Stimulated activated CD8-positive, alpha-beta memory T cell treated with anti-CD3 and anti-CD28 coated beads, Interleukin-12 subunit alpha, Interleukin-12 subunit beta, amount 100 ng/mL, for 4 hours (primary cell): ENCODE measurements at regions not wholly inside any gene's neighbourhood (a gene's known extent, or its start where the extent isn't known, plus 50 kb on each side); places are given as distances from the start of the nearest gene placed in this dataset.
"Not testable (repeated sequence)": the region's sequence is repeated elsewhere in the genome, so short reads cannot be mapped to it uniquely, and the experiment has no call there.

Source experiments
- DNase-seq: peaks from one replicate; pipeline ENCODE4 v3.0.0-alpha.2; 2020; ENCODE audit warnings: low read depth

DNA sequence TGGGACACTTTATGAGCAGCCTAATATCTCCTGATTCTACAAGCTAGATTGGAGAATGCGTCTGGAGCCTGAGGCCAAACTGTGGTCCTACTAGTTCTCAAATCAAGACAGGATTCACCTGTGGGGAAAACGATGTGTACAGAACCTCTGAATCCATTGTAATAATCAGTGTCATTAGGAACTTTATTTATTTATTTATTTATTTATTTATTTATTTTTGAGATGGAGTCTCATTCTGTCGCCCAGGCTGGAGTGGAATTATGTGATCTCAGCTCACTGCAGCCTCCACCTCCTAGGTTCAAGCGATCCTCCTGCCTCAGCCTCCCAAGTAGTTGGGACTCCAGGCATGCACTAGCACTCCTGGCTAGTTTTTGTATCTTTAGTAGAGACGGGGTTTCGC lies 52.6 kb upstream of the KIF26B start:
- not testable (repeated sequence) for DNase-seq

DNA sequence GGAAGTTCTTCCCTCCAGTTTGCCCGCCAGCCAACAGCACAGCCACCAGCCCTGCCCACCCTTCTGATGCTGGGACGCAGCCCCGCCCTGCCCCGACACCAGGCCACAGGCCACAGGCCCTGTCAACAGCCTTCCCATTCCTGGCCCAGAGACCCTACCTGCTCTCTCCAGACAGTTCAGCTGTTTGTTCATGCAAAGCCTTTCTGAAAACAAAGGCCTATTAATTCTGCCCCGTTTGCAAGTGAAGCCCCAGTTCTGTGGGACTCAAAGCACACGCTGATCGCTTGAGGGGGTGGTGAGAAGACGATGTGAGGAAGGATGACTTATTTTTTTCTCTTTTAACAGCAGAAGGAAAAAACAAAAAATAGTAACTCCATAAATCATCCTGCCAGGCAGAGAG lies 55.4 kb upstream of the KIF26B start:
- no peak for DNase-seq

DNA sequence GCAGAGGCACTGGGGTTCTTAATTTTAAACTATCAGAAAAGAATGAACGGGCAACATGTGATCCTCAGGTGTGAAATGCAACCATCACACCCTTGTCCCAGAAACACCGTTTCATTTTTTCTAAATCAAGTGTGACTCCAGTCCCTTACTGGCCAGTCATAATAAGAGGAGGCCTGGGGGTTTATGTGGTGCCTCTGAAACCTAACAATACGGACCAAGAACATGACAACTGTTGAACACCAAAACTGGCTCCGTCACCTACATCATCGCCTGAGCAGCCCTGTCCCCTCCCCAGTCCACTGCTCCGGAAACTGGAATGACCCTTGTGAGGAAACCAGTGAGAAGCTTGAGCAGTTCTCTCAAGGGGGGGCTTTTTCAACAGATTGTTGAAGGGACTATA lies 55.9 kb upstream of the KIF26B start:
- DNase-seq, result no peak

DNA sequence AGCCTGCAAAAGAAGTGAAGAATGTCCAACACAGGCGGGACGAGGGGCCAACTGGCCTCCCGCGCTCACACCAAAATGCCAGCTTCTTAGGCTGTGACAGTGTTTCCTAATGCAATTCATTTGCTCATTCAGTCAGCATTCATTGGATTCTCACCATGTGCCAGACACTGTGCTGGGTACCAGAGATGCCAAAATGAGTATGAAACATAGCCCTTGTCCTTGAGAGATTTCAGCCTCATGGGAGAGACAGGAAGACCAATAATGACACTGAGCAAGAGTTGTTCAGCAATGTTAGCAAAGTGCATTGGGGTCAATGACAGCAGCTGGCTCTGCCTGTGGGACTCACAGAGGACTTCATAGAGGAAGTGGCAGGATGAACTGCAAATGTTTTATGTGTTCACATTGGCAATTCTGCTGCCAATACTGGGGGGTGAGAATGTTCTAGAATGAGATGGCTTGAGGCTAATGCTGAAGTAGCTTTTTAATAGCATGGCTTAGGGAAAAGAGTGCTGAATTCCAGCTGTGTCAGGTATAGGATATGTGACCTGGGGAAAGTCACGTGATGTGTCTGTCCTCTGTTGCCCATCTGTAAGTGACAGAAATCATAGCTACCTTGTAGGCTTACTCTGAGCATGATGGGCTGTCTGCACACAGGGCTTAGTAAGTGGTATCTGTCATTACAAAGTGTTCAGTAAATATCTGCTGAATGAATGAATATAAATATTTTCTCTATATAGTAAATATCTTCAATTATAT lies 58.3 kb upstream of the KIF26B start:
- no peak for DNase-seq

DNA sequence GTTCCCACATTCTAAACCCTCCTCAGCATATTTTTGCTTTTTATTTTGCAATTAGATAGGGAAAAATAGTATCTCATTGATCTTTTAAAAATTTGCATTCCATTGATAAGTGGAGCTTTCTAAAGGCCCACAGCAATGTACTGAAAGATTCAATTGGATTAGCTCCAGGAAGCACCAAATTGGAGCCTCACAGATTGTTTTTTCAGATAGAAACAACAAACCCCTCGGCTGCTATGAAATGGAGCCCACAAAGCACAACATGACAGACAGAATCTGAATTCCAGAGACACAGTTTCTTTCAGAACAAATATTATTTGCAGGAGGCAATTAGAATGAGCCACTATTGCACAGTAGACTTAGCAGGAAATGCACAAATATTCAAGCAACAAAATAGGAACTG lies 58.9 kb upstream of the KIF26B start:
- no peak for DNase-seq

DNA sequence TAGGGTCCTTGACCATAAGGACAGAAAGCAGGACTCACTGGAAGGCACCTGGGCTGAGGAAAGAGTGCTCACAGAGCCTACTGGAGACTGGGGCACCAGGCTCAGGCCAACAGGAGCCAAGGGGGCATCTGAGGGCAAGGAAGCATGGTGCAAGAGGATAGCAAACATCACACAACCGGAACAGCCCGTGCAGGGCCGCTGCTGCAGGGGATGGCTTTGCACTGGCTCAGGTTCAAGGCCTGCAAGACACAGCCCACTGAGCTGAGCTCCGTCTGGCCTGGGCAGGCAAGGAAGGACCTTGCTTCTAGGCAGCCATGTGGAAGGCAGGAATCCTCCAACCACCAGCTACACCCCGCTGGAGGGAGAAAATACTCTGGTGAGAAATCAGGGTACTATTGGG lies 59.8 kb upstream of the KIF26B start:
- no peak for DNase-seq

DNA sequence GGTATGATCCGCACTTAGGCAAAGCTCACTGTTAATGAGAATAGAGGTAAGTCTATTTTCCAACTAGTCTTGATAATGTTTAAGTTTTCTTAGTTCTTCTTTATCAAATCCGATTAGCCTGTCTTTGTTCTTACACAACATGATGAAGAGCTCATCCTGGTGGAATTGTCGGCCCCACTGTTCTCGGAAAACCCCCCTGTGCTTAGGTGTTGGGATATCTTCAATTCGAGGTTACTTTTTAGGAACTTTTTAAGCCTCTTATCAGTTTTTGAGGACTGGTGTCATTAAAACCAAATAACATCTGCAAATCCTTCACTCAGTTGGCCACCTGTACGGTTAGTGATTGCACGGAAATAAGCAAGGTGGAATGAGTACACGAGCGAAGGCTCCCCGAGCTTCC lies 60.7 kb upstream of the KIF26B start:
- no peak for DNase-seq

DNA sequence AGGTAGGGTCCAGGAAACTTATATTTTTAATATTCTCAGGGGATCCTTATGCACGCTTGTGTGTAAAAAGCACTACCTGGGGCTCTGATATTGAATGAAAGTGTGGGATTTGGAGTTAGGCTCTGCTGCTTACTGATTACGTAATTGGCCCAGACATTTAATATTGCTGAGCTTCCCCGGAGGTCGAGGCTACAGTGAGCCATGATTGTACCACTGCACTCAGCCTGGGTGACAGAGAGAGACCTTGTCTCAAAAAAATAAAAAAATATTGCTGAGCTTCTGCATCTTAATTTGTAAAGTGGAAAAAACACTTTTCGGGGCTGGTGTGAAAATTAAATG lies 62.2 kb upstream of the KIF26B start:
- DNase-seq, result no peak

DNA sequence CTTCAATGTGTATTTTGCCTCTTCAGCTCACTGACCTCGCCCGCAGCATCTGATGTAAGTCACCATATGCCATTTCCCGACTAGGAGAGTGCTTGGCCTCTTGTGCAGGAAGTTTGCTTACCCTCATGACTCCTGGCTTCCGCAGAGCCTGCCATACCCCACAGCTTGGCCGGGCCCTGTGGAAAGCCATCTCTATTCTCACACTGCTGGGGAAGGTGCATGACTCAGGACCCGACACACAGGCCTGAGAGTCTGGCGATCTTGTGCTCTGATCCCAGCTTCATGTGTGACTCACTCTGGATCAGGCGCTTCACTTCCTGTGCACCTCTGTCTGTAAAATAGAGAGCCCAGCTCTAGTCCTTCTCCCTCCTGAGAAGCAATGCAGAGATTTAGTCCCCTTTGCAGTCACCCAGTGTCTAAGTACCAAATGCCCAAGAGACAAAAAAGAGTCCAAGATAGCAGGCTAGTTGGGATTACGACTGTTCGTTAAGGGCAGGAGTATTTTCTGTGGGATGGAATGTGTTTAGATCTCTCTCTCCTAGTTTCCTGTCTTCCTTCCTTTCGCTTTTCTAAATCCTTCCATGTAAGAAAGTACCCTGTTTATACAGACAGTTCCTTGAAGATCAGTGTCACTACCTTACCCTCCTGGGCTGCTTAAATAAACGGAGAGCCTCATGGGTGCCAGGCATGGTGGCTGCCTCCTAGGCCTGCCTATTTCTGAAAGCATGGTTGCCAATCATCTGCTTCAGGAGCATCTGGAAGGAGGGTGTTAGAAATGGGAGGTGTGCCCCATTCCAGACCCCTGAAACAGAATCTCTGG lies 62.8 kb upstream of the KIF26B start:
- DNase-seq, result no peak

DNA sequence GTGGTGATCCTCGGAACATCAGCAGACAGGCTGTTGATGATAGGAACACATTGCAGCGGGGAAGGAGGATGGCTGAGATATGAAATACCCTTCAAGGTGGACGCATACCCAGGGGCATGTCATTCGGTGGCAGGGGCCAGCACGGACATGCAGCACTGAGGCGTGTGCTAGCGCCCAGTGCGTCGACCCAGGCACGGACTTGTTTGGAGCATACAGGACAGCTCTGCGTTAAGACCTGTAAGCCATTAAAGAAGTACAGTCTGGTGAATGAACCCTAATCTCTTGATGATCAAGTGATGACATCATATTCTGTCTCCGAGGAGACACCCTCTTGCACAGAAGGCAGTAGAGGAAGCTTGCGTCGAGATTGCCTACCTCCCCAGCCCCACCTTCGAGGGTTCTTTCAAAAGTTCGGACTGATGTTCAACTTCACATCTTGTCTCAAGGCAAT lies 63.6 kb upstream of the KIF26B start:
- DNase-seq, result no peak

DNA sequence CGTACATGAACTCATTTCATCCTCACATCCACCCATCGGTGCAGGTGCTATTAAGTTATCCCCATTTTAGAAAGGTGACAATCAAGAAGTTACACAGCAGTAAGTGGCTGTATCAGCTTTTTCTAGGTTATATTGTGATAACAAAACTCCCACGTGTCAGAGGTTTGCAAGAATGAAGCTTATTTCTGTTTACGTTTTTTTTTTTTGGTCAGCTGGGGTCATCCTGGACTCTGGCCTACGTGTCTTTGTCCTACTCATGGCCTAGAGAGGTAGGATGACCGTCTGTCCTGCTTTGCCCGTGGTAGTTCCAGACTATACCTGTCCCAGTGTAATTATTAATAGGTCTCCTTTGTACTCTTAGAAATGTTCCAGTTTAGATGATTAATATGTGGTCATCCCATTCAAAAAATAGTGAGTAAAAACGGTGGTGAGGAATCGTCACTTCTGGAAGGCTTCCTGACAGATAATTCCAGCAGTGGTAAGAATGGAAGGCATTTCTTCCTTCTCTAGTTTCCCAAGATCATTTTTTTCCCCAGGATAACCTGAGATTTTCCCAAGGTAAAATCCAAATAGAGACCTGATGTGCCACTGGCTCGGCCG lies 64.2 kb upstream of the KIF26B start:
- DNase-seq, result no peak

DNA sequence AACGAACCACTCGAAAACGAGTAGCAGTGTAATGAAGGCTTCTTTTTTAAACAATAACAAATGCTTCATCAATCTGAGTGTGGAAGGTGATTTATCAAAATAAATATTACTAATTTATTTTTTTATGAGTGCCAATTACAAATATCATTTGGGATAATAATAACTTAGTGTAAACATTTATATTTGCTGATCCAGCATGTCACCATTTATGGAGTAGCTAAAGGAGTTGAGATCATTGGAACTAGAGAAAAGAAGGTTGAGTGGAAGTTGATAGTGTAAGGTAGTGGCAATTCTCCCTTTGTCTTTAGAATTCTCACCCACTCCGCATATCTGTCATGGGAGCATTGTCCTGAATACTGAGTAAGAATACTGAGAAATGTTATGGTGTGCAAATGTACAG lies 67.1 kb upstream of the KIF26B start:
- DNase-seq, result no peak

DNA sequence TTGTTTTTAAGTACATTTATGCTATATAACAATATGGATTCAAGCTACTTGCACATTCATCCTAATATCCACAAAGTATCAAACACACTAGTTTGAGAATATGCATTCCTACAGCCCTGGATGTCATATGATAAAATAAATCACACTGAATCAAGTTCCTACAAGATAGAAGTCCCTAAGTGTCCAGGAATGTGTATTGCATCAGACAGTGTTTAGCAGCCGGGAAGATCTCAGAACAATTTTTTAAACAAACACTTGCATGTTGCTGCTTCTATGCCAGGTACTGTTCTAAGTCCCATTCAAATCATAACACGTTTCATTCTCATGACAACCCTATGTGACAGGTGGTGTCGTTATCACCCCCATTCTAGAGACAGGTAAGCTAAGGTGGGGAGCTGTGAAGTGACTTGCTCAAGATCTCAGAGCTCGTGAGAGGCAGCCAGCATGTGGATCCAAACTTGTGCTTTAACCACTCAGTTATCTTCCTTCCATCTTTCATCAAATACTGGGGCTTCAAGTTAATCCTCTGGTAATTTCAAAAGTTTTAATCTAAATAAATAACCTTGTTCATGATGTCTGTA lies 68.3 kb upstream of the KIF26B start:
- DNase-seq, result no peak

DNA sequence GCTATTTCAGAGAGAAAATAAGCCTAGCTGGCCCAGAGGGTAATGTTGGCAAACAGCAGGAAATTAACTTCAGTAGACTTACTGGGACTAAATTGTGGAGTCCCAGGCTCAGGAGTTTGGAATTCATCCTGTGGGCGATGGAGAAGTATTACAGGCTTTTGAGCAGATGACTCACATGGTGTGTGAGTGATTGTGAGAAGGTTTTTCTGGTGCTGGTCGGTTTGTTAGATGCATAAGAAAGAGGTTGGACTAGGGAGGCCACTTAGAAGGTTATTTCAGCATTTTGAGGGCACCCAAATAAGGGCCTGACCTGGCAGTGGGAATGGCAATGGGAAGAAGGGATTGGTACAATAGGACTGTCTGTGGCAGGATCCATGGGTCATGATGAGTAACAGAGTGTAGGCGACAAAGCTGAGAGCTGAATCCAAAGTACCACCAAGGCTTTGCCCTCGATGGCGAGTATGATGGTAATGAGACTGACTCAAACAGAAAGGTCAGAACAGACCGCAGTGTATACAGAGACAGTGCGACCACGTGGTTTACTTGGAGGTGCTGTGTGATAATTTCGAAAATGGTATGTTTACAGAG lies 69.2 kb upstream of the KIF26B start:
- DNase-seq, result no peak

DNA sequence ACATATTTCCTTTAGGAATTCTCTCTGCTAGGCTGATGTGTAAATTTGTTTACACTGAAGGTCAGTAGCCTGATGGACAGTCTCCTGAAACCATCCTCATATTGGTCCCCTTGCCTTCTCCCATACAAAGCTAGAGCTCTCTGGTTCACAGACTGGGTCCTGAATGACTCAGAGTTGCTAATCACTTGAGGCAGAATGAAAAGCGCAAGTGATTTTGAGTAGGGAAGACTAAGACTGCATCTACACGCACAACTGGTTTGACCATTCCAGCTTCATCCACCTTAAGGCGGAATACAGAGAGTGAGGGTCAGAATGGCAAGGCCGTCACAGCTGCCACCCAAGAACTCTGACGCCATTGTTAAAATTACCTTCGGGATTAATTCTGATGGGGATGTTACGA lies 70.2 kb upstream of the KIF26B start:
- no peak for DNase-seq

DNA sequence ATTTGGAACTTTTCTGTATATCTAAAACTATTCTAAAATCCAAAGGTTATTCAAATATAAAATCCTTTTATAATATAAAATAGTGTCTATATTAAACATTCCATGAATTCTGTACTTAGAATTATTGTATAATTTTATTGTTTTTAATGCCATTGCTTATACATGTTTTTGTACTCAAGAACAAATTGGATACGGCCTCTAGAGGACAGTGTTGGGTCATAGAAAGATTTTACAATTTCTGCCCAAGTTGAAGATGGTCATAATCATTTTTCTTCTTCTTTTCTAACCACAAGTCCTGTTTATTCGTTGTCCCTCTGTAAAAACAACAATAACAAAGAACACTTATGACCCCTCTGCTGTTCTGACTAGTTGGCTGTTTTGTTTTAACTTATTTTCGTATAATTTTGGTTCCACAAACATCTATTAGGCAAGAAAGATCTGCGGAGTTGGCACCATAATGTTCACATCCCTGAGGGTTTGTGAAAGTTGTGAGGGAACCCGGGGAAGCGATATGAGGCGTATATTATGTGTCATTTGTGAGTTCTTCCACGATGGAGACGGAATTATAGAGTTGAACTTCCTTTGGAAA lies 75.7 kb upstream of the KIF26B start:
- no peak for DNase-seq

DNA sequence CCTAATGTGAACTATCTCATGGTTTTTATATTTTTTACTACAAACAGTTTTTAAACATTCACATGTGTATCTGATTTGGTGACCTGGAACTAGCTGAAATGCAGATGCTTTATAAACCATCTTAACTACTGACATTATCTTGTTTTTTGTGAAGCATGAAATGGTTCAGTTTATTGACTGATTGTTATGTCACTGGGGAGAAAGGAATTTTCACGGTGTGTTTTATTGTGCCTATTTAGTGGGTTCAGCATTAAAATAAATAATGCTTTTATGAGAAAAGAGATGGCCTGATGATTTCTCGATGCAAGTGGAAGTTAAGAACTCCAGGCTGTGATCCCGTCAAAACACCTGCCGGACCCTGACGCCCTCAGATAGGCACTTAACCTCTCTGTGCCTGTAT lies 79.9 kb upstream of the KIF26B start:
- DNase-seq, result no peak

DNA sequence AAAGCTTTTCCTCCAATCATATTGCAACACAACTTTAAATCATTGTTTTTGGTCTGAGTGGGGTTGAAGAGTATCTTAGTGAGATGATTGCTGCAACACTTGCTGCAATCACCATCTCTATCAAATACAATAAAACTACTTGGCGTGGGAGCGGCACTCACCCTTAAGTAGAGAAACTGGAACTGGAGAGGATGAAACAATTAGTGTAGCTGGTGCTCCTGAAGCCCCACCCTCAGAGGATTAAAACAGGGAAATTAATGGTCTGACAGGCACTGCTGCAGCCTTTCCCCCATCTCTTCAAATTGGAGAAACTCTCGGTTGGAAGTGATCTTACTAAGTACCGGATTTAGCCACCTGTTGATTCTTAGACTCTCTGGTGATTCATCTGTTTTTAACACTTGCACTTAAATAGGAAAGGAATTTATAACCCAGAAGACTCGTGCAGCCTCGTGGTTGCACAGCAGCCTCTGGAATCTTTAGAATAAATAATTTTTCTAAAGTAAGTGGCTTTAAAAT lies 80.5 kb upstream of the KIF26B start:
- no peak for DNase-seq

DNA sequence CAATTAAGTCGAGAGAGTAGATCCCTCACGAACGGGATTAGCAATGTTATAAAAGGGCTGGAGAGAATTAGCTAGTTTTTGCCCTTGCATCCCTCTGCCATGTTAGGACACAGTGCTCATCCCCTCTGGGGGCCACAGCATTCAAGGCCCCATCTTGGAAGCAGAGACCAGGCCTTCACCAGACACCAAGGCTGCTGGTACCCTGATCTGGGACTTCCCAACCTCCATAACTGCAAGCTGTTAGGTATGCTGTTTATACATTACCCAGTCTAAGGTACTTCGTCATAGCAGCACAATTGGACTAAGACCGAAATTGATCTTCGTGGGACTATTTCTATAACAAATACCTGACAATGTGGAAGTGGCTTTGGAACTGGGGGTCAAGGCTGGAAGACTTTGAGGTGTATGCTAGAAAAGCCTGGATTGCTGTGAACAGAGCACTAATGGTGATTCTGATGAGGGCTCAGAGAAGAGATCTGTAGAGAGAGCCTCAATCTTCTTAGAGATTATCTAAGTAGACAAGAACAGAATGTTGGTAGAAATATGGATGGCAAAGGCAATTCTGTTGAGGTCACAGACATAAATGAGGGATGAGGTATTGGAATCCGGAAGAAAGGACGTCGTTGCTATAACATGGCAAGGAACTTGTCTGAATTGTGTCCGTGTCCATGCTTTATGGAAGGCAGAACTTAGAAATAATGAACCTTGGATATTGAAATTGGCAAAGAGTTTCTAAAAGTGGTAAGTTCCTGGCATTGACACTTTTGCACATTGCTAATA lies 83.8 kb upstream of the KIF26B start:
- no peak for DNase-seq

DNA sequence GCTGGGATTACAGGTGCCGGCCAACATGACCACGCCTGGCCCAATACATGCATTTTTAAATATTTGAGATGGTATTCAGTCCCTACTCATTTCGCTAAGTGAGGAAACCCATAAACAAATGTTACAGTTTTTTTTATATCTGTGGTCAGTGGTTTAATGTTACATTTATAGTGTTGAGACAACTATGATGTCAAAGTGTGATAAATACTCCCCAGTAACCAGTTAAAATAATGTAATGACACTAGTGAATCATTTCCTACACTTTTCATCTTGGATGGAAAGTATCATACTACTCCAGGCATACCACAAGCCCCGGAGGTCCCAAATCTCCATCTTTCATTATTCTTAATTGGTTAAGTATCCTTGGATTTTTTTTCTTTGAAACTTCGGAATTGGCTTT lies 87.5 kb upstream of the KIF26B start:
- no peak for DNase-seq

DNA sequence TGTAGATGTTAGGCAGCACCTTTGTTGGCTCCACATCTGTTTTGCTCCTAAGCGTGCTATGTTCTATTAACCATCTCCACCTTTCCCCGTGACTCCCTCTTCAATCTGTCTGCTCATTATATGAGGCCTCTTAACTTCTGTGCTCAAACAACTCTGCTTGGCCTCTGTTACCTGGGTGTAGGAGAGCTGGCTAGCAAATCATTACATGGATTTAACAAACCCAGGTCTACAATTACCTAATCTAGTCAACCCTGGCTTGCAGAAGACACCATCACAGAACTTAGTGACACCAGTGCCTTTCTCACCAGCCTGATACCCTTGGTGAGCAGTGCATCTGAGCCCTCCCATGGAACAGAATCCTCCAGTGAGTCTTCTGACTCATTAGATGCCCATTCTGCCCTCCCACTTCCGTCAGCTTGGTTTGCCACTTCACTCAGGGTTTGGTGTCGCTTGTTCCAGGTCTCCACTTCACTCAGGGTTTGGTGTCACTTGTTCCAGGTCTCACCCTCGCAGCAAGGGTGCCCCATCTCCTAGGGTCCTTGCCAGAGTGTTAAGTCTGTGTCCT lies 92.0 kb upstream of the KIF26B start:
- DNase-seq, result no peak
